EH (cell line): ENCODE measurements at regions not wholly inside any gene's neighbourhood (a gene's known extent, or its start where the extent isn't known, plus 50 kb on each side); places are given as distances from the start of the nearest gene placed in this dataset.

Experiments used
- DNase-seq: peaks from one replicate; pipeline ENCODE4 v3.0.0-alpha.2; 2015; ENCODE audit warnings: low read depth

DNA sequence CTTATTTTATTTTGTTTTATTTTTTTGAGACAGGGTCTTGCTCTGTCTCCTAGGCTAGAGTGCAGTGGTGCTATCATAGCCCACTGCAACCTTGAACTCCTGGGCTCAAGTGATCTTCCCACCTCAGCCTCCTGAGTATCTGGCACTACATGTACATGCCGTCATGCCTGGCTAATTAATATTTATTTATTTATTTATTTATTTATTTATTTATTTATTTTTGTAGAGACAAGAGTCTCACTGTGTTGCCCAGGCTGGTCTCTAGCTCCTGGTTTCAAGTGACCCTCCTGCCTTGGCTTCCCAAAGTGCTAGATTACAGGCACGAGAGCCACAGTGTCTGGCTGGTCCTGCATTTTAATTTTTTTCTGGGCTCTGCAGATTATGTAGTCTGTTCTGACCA lies 84.9 kb upstream of the BCOR start:
- no peak for DNase-seq

DNA sequence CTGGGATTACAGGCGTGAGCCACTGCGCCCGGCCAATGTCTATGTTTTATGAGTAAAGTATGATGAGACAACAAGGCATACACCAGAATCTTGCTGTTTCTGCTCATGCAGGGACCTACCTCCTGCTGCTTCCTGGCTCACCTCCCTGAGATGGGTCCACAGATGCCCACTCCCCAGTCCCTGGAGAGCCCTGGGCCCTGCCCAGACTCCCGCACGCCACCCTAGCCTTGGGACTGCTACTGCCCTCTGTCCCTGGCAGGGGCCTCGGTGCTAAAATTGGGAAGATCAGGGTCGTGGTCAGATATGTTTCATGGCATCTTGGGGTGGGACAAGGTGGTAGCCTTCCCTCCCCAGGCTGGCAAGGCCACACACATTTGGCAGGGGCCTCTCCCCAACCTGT lies 84.3 kb upstream of the BCOR start:
- no peak for DNase-seq

DNA sequence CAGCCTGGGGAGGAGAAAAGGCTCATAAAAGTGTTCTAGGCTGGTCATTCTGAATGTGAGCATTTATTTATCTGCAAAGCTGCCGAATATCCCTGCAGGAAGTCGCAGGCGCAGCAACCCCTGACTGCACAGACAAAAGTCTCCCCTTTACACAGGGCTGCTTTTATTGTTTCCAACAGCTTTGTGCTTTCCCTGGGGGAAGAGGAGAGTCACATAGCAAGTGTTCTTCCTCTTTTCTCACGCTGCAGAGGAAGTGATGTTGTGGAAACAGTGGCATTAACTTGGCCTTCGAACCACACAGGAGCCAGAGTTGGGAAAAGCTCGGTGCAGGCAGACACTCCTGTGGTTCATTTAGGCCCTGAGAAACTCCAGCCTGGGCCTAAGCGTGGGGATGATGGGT lies 81.5 kb upstream of the BCOR start:
- no peak for DNase-seq

DNA sequence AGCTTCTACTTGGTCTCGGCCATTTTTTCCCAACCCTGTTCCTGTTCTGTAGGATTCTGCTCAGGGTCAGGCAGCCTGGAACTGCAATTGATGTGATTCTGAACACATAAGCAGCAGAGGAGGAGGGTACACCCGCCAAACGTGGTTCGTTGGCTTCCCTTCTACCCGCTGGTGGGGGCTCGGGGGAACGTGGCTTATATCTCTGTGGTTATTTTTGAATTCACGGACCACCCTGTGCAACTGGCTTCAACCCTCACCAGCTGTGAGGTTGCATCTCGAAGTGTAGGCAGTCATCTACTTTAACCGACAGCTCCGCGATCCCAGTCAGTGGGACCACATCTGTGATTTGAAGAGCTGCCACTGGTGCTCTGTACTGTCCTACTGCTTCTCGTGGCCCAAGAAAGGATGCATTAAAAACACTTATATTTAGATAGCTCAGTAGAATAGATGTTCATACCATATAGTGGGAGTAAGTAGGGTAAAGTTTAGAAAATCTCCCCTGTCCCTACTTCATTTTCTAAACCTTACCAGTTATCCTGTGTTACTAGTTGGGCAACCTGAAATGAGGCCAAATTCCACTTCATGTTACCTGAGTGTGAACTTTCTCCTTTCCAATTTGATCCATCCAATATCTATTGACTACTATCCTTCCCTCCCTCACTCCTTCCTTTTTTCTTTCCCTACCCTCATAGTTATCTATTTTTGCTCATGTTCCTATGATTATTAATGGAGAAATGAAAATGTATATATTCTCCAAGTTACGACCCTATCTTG lies 80.4 kb upstream of the BCOR start:
- no peak for DNase-seq

DNA sequence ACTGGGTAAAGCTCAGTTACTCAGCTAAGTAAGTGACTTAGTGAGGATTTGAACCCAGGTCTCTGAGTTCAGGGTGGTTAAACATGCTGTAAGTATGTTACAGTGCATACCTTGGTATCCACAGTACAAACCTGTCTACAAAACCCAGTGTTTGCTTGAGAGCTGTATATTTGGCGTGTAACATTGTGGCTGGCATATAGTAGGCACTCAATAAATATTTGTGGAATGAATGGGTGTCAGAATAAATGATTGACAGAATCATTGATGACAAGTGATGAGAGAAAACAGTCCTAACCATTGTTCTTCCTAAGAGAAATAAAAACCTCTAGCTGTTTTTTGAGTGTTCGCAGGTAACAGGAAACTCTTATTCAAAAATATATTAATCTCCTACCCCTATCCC lies 79.7 kb upstream of the BCOR start:
- no peak for DNase-seq

DNA sequence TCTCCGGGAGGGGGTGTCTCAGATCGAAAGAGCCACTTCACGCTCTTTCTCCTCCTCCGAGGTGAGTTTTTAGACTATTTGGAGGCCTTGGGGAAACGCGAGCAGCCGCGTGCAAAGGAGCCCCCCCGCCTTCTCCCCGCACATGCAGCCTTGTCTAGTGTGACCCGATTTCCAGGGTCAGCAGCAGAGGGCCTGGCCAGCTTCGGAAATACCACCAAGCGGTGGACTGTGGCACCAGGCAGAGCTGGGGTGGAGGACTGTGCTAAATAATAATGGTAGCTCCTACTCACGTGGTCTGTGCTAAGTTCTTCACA lies 79.3 kb upstream of the BCOR start:
- peak; percentile 18 for DNase-seq

DNA sequence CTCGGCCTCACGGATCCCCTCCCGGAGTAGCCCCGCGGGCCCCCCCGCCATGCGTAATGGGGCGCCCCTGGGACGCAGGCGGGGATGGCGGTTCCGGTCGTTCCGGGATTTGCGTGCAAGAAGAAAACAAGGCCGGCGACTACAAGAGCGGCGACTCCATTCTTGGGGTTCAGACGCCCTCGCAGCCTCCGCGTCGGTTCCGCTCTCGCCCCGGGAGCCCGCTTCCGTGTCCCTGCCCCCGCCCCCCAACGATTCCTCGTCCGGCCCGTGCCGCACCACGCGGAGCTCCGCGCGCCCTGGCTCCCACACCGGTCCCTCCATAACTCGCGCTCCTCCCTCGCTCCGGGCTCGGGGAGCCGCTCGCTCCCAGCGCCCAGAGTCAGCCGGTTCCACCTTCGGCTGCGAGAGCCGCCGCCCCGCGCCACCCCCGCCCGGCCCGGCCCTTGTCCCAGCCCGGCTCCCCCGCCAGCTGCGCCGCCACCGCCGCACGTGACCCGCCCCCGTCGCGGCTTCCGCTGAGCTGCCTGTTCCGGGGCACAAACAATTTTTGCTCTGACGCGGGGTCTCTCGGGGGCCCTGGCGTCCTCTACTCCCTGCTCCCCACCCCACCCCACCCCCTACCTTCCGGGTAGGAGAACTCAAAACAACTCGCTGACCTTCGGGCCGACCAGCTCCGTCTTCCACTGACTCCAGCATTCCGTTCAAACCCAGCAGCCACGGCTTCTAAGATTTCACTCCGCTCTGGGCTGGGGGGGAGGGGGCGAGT lies 78.8 kb upstream of the BCOR start:
- DNase-seq: peak; percentile 41

DNA sequence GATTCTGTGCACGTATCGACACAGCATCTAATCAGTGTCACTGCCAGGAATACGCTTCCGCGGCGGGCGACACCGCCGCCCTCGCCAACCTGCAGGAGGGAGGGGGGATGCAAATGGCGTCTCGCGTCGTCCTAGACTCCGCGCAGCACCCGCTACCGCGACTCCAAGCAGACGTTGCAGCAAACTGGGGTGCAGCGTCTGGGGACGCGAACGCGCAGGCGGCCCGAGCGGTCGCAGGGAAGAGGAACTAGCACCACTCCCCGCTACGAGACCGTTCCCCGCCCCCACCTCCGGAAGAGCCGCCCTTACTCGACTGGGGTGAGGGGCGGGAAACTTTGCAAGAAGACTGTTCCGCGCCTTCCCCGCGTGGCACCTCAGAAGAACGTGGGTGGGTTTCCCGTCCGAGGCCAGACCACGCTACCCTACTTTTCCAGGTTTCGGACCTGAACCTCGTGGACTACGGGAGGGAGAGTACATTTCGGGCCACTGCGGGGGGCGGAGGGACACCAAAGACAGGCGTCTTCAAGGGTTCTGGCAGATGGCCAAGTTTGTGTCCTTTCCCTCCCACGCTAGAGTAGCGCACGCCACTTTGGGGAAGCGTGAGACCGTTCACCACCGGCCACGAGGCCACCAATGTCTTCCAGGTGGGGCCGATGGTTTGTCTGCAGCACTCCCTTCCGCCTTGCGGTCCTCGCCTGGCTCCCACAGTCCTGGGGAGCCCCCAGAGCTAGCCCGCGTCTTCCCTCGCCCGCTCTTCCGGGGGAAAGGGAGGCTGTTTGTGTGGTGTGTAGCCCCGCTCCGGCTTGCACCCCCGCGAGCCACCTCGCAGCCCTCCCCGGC lies 78.0 kb upstream of the BCOR start:
- peak; percentile 60 for DNase-seq

DNA sequence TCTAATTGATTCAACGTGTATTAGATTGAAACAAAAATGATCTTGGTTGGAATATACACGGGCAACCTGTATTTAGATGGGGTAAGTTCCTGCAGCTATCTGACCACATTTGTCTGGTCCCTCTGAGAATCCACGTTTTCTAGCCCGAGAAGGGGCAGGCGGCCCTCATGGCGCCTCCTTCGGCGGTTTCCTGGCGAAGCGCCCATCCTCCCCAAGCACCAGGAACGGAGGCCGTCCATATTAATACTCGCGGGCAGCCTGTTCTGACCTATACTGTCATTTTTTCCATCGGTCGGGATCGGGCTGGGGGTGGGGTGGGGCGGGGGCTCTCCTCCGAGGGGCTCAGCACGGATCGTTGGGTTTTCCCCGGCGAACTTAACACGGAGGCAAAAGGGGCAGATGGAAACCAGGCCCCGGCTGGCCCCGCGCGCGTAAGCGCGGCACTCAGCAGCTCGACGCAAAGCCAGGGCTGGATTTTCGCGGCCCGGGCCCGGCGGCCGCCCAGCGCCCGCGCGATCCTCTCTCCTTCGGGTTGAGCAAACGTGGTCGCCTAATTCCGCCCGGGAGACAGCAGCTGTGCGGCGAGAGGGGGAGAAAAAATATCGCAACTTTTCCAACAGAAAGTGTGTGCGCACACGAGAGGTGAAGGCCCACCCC lies 77.2 kb upstream of the BCOR start:
- DNase-seq: peak; percentile 60

DNA sequence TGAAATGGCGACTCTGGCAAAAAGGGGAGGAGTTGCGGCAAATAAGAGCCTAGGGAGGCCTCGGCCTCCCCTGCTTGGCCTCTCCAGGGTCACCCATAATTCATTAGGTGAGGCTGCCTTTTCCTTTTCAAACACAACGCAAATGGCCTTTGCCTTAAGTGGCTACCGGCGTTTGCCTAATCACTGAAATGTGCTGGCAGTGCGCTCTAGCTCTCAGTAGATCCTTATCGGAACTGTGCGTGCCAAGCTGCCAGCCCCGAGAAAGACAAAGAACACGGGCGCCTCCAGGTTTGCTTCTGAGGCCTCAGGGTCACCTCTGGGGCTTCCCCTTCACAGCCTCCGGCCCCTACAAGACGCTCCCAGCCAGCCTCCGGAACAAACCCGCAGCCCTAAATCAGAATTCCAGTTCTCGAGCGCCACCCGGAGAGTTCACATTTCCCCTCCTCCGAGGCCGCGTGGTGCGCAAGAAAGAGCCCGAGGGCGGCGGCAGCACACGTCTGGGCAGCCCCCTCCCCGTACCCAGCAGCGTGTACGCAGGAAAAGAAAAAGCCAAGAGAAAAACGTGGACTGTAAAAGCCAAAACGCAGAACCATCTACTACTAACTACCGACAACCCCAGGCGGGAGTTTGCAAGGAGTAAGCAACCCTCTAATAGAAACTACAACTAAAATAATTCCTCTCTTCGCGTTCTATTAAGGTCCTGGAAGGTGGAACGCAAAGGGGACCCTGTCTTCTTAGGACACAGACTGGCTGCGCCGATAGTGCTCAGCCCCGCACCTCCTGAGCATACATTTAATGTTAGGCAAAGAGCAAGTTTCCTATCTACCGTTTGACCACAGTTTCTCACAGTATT lies 76.5 kb upstream of the BCOR start:
- peak; percentile 35 for DNase-seq

DNA sequence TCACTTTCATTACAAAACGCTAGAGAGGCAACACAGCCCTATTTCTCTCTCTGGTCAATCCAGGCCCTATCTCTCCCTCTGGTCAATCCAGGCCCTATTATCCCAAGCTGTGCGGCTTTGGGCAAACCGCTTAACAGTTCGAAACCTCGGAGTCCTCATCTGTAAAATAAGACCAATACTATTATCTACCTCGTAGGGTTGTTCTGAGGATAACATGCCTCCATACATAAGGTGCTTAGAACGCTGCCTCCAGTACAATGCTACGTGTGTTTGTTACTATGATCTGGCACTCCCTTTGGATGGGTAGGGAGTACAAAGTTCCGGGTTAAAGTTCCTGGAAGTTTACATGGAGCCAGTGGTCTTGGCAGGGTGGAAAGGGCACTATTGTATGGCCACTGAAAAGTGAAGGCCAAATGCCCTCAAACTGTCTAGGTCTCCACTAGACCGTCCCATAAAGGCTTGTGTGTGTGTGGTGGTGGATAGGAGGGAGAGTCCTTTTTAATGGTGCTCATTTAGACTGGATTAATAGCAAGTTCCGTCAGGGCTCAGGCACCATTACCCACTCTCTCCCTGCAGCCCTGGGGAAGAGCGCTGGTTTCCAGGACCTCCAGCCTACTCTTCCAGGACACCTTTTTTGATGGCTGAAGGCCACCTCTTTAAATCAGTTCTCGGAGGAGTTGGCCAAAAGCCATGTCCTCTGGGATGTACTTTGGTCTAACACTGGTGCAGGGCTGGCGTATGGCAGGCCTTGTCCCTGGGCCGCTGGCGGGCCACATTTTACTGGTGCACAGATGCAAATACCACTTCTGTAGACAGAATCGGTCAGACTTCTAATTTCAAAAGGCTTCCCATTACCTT lies 75.6 kb upstream of the BCOR start:
- DNase-seq: no peak

DNA sequence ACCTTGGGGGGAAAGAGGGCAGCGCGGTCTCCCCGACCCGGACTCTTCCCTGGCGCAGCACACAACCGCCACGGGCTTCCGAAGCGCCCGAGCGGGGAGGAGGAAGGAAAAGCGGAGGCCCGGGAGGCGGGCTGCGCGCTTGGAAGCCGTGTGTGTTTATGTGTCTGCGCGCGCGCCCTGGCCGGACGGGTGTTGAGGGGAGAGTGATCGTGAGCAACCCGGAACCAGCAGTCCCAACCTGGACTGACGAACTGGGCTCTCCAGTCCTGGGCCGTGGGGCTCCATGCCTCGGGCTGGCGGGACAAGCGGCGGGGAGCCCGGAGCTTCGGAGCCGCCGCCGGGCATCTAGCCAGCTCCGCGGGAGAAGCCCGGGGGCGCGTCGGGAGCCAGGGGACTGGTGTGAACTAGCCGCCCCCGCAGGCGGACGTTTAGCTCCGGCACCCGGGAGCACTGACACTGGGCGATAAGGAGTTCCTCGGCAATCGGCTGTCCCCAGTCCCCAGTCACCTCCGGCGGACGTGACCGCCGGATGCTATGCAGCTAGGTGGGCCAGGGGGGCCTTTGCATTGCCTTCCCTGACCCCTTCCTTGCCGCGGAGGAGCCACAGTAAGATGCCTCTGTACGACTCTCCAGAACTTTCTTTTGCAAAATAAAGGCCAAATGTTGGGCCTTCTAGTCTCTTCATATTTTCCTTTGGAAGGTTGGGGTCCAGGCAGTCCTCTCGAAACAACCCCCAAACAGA lies 74.8 kb upstream of the BCOR start:
- DNase-seq: peak; percentile 65

DNA sequence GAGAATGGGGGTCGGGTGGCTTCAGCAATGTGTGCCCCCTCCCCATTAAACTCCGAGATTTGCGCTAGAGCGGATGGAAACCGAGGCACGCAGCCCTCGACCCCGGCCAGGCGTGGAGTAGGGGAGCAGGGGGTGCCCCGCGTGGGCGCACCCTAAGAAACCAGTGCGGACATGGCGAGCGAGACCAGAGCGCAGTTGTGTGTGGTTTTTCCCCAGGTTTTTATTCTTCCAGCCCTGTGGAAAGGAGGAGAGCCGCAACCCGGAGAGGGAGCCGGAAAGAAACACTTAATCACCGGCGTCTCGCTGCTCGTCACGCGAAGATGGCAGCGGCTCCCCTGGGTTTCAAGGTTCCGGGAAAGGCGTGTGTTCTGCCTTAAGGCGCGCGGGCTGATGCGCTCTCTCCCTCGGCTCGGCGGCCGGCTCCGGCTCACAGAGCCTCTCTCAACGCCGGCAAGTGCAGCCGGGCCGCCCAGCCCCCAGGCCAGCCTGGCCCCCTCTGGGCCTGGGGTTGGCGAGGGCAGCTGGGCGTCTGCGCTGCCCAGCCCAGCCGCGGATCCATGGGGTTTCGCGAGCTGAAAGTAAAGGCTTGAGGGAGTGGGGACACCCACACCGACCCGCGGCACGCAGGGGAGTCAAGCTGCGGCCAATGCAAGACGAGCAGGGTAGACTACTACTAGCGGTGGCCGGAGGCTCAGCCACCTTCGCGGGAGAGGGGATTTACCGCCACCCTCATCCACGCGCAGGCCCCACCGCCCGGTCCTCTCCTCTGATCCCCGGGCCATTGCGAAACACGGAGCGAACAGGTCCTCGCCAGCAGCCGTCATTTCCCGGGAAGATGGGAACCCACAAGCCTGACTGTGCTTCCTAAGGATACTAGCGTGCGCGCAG lies 74.0 kb upstream of the BCOR start:
- peak; percentile 58 for DNase-seq

DNA sequence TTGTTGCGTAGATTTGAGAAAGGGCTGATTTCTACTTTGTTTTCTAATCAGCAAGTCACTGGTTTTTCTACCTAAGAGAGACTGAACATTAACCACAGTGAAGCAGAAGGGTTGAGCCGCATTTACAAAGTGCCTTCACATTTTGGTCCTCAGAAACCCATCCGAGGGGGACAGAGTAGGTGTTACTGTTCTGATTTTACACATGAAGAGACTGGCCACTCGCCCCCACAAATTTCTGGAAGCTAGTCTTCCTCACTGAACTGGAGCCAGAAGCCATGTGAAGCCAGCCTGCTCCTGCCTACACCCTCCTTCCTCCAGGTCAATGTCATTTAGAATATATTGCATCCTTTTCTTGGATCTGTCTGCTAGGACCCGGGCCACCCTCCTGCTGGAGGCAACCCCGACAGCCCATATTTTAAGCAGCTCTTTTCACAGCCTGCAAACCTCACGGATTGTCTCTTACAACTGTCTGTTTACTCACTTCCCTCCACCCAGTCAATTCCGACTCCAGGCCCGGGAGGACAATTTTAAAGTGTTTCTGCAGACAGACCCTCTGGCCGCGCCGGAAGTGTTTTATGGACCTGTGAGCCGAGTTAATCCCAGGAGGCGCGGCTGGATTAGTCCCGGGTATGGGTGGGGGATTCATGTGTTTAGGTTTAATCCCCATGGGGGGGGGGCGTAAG lies 73.2 kb upstream of the BCOR start:
- DNase-seq: peak; percentile 17

DNA sequence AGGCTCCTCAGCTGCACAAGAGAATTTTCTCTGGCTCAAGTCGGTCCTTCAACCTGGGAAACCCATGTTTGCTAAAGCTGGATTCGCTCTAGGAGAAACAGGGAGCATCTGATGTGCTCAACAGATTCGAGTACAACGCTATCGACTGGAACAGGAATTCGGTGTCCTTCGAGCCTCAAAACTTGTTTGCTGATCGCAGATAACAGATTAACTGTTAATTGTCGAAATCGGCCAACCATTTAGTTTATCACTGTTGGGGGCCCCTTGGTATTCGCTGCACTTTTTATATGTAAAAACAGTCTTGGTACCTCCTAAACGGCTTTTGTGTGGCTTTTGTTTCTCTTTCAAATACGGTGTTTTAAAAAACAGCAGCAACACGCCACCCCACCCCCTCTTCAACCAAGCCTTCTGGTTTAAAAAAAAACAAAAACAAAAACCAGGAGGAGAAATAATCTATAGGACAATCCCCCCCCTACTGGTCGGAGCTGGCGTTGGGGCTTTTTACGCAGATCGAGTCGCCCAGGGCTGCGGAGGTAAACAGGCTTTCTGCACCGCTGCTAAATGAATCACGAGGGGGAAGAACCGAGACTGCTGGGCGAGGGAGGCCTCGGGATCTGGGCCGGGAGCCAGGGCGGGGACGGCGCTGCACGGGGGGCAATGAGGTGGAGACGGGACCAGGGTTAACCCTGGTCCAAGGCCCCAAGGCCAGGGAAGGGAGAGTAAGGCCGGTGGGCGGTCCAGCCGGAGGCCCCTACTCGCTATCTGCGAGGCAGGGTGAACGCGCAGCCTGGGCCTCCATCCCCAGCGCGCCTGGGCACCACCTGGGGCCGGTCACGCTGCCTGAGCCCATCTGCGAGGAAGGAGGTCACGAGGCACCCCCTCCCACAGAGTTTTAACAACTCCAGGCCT lies 71.7 kb upstream of the BCOR start:
- DNase-seq: peak; percentile 75

DNA sequence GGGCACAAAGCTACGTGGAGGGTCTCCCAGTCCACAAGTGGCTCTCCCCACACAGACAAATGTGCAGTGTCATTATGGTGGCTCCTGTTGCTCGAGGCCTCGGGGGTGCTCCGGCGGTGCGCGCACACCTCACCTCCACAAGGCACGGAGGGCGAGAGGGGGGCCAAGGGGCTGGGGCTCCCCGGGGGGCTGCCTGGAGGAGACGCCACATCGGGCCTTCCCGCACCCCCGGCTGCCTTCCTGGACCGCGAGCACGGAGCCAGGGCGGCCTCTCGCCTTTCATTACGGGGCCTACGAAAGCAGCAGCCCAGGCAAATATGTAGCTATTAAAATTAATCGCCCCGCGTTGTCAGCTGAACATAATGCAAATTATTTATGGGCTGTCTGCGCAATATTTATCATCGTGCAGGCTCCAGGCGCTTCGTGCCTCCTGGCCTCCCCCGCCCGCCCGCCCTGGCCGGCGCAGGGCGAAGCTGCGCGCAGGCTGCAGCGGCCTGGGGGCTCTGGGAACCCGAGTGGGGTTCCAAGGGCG lies 70.8 kb upstream of the BCOR start:
- DNase-seq: no peak
